Breast epithelium (tissue), 3 donors: ENCODE measurements at regions not wholly inside any gene's neighbourhood (a gene's known extent, or its start where the extent isn't known, plus 50 kb on each side); places are given as distances from the start of the nearest gene placed in this dataset.

Experiments used
- POLR2A ChIP-seq: fragments of 450-650 bp; IDR thresholded peaks from one replicate; pipeline ENCODE4 v1.6.1; 2016; ENCODE audit warnings: antibody characterized with exemption, mild to moderate bottlenecking, moderate library complexity
- POLR2AphosphoS5 ChIP-seq, 3 donors: sonication (generic); formaldehyde crosslinking; IDR thresholded peaks; one replicate each; pipeline ENCODE4 v1.6.1; 2017; ENCODE audit warnings: antibody characterized with exemption in 3 of 3
- TF ChIP-seq, protein P1 (sequence below), 3 donors: fragments of 450-650 bp; IDR thresholded peaks; one replicate each; pipeline ENCODE4 v1.5.1; 2016 to 2017; ENCODE audit warnings: antibody characterized with exemption in 3 of 3, mild to moderate bottlenecking in 3 of 3, moderate library complexity in 3 of 3

DNA sequence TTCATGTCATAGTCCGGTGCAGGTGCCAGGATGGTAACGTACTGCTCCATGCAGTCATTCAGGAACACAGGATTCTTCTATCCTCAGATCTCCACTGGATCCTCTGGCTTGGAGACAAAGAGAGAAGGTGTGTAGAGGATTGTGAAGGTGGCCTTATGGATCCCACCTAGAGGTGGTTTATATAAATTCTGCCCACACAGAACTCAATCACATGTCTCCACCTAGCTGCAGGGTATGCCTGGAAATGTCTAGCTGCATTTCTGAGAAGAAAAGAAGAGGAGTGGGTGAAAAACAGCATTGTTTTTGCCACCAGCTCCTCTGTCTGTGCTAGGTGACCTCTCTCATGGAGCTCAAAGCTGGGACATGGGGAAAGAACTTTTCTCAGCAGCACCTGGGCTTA, 478.7 kb downstream of the PDCD6IP start:
- TF ChIP-seq POLR2A, result no peak
- TF ChIP-seq, protein P1, sequence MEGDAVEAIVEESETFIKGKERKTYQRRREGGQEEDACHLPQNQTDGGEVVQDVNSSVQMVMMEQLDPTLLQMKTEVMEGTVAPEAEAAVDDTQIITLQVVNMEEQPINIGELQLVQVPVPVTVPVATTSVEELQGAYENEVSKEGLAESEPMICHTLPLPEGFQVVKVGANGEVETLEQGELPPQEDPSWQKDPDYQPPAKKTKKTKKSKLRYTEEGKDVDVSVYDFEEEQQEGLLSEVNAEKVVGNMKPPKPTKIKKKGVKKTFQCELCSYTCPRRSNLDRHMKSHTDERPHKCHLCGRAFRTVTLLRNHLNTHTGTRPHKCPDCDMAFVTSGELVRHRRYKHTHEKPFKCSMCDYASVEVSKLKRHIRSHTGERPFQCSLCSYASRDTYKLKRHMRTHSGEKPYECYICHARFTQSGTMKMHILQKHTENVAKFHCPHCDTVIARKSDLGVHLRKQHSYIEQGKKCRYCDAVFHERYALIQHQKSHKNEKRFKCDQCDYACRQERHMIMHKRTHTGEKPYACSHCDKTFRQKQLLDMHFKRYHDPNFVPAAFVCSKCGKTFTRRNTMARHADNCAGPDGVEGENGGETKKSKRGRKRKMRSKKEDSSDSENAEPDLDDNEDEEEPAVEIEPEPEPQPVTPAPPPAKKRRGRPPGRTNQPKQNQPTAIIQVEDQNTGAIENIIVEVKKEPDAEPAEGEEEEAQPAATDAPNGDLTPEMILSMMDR (IDR thresholded peaks at IDR 0.05), result no peak
- TF ChIP-seq POLR2AphosphoS5 (IDR thresholded peaks at IDR 0.05), result no peak
